MCF 10A (cell line): ENCODE measurements at regions not wholly inside any gene's neighbourhood (a gene's known extent, or its start where the extent isn't known, plus 50 kb on each side); places are given as distances from the start of the nearest gene placed in this dataset.

Experiments used
- BruUV-seq: library from RNA; stranded (reverse); fragments of 400-500 nt; replicated peaks from 2 replicates; lab custom pipeline; 2021; lab: Mats Ljungman, UMichigan
- CTCF ChIA-PET: fragments of 300-600 bp; sonication (Branson Sonifier 250); formaldehyde crosslinking; extraction: SDS; loops from one replicate; lab custom pipeline; 2021; ENCODE audit warnings: antibody characterized with exemption, inconsistent platforms; lab: Yijun Ruan, JAX
- POLR2A ChIA-PET: fragments of 300-600, 350-650 bp; sonication (Branson Sonifier 250); formaldehyde crosslinking; extraction: SDS; loops from one replicate; lab custom pipeline; 2020; ENCODE audit warnings: antibody characterized with exemption, inconsistent platforms; lab: Yijun Ruan, JAX
- DNase-seq: peaks from one replicate; pipeline ENCODE4 v3.0.0-alpha.2; 2018; ENCODE audit not compliant: unreplicated experiment
- H3K27ac Mint-ChIP-seq: one replicate; pipeline ENCODE4 v1.8.0; 2022; ENCODE audit warnings: mild to moderate bottlenecking, low read depth, mixed read lengths; ENCODE audit not compliant: unreplicated experiment
- H3K27me3 Mint-ChIP-seq: one replicate; pipeline ENCODE4 v1.8.0; 2022; ENCODE audit warnings: mixed read lengths; ENCODE audit not compliant: insufficient read depth, unreplicated experiment
- H3K36me3 Mint-ChIP-seq: one replicate; pipeline ENCODE4 v1.8.0; 2022; ENCODE audit warnings: mild to moderate bottlenecking, moderate library complexity, mixed read lengths; ENCODE audit not compliant: insufficient read depth, unreplicated experiment
- H3K4me1 Mint-ChIP-seq: one replicate; pipeline ENCODE4 v1.8.0; 2022; ENCODE audit warnings: mixed read lengths; ENCODE audit not compliant: insufficient read depth, unreplicated experiment
- H3K4me3 Mint-ChIP-seq: one replicate; pipeline ENCODE4 v1.8.0; 2022; ENCODE audit warnings: mild to moderate bottlenecking, moderate library complexity, mixed read lengths; ENCODE audit not compliant: unreplicated experiment
- H3K9me3 Mint-ChIP-seq: one replicate; pipeline ENCODE4 v1.8.0; 2022; ENCODE audit warnings: mixed read lengths; ENCODE audit not compliant: unreplicated experiment
- intact Hi-C: fragments of 100-400 bp; cut with micrococcal nuclease; formaldehyde crosslinking; loops from 2 replicates; pipeline ENCODE4 v1.14.1; 2022
- TF ChIP-seq, protein P1 (sequence below): fragments of 200-600 bp; IDR thresholded peaks from one replicate; pipeline ENCODE4 v1.8.0; 2022; ENCODE audit warnings: antibody characterized with exemption, mild to moderate bottlenecking; ENCODE audit not compliant: unreplicated experiment

DNA sequence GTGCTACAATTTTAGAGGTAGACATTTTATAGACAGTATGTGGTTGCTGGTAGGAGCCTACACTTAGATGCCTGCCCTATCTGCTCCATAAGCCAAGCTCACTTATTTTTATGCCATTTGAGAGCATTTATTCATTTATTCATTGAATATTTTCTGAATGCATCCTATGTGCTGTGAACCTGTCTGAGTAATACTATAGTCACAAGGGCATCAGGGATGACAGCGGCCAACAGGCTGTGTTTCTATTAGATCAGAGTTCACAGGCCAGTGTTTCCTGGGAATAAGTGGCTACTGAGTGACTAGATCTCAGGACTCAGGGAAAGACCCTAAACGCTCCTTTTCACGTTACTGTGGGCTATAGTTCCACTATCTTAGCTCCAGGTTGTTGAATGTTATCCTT is 235.2 kb upstream of the MSX2 start:
- H3K4me3 Mint-ChIP-seq, result no peak overlapping the region
- intact Hi-C loops, result no loop called here
- H3K27me3 Mint-ChIP-seq, result peaks cover 11% of the 10 kb centered on the region
- ChIA-PET CTCF (interaction anchor here (0.7 to 0.9 kb wide), 2 partner anchors 28 to 150 kb away, joined by 4 read pairs; no protein-coding TSS in a partner anchor), POLR2A (no interaction called here)
- DNase-seq, result no peak
- no peaks in the 10 kb centered on the region for H3K36me3 Mint-ChIP-seq
- TF ChIP-seq, protein P1, sequence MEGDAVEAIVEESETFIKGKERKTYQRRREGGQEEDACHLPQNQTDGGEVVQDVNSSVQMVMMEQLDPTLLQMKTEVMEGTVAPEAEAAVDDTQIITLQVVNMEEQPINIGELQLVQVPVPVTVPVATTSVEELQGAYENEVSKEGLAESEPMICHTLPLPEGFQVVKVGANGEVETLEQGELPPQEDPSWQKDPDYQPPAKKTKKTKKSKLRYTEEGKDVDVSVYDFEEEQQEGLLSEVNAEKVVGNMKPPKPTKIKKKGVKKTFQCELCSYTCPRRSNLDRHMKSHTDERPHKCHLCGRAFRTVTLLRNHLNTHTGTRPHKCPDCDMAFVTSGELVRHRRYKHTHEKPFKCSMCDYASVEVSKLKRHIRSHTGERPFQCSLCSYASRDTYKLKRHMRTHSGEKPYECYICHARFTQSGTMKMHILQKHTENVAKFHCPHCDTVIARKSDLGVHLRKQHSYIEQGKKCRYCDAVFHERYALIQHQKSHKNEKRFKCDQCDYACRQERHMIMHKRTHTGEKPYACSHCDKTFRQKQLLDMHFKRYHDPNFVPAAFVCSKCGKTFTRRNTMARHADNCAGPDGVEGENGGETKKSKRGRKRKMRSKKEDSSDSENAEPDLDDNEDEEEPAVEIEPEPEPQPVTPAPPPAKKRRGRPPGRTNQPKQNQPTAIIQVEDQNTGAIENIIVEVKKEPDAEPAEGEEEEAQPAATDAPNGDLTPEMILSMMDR, result no peak
- no TSS peak for BruUV-seq
- H3K27ac Mint-ChIP-seq, result no peak overlapping the region
- peaks cover 12% of the 10 kb centered on the region for H3K9me3 Mint-ChIP-seq
- H3K4me1 Mint-ChIP-seq, result no peaks in the 10 kb centered on the region

DNA sequence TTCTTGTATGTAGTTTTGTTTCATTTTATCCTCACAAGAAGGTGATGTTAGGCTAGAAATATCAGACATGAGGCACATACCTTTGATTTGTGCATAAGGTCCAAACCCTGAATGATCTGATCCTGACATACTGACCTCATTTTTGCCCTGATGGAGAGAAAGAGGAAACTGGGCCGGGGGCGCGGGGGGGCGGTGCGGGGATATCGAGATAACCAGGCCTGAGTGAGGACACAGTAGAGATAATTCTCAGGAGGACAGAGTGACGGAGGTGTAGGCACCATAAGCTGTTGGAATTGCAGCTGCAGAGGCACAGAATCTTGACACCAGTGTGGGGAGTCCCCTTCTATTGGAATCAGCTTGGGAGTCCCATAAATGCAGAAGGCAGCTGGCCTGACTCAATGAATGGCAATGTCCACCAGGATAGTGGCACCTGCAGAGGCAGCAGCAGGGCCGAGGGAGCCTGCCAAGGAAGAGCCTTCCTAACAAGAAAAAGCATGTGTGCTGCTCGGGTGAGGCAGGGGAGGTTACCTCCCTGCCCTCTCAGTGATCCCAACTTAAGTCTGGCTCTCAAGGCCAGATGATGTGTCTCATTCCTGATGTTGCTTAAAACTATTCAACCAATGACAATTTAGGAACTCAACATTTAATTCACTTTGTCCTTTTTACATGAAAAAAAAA is 234.3 kb upstream of the MSX2 start:
- no TSS peak for BruUV-seq
- ChIA-PET POLR2A (no interaction called here), CTCF (interaction anchor here (0.6 to 0.9 kb wide), 2 partner anchors 27 to 88 kb away, joined by 3 to 4 read pairs; no protein-coding TSS in a partner anchor)
- intact Hi-C loops, result no loop called here
- peaks cover 11% of the 10 kb centered on the region for H3K27me3 Mint-ChIP-seq
- no peak for DNase-seq
- TF ChIP-seq, protein P1, result no peak
- H3K4me3 Mint-ChIP-seq, result no peak overlapping the region
- no peaks in the 10 kb centered on the region for H3K36me3 Mint-ChIP-seq
- H3K4me1 Mint-ChIP-seq, result no peaks in the 10 kb centered on the region
- H3K9me3 Mint-ChIP-seq, result peaks cover 3% of the 10 kb centered on the region
- no peak overlapping the region for H3K27ac Mint-ChIP-seq

DNA sequence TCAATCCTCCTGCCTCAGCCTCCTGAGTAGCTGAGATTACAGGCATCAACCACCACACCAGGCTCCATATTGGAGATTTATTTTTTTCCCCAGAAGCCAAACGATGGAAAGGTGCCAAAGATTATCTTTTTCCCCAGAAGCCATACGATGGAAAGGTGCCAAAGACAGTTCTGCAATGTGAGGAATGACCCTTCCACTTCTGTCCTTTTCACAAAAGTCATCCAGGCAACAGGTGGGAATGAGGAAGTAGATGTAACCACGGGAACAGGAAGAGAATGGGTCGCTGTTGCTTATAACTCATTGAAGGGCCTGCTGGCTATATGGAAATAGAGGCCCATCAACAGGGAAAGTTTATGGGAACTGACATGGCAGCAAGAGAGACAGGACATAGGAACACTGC is 233.7 kb upstream of the MSX2 start:
- ChIA-PET POLR2A (no interaction called here), CTCF (no interaction called here)
- no peak for DNase-seq
- Mint-ChIP-seq H3K4me1 (no peaks in the 10 kb centered on the region), H3K27ac (no peak overlapping the region), H3K27me3 (peaks cover 11% of the 10 kb centered on the region), H3K4me3 (no peak overlapping the region), H3K36me3 (no peaks in the 10 kb centered on the region), H3K9me3 (no peaks in the 10 kb centered on the region)
- intact Hi-C loops, result no loop called here
- no TSS peak for BruUV-seq
- TF ChIP-seq, protein P1, result no peak

DNA sequence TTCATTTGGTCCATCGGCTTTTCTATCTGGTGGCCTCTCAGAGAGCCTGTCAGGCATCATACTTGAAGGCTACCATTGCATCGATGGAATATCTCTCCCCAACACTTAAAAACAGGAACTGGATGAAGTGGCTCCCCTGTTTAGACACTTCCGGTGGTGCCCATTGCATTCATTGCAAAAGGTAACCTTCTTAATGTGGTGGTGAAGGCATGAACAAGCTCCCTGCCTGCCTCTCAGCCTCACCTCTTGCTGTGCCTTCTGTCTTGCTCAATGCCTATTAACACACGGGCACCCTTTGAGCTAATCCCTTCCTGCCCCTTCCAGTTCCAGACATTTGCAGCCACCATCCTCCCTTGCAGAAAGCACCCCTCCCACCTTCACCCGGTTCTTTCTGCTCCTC is 233.1 kb upstream of the MSX2 start:
- Mint-ChIP-seq H3K27ac (no peak overlapping the region), H3K27me3 (peaks cover 11% of the 10 kb centered on the region), H3K36me3 (no peaks in the 10 kb centered on the region), H3K4me3 (no peak overlapping the region), H3K4me1 (no peaks in the 10 kb centered on the region), H3K9me3 (no peaks in the 10 kb centered on the region)
- intact Hi-C loops, result no loop called here
- ChIA-PET POLR2A (no interaction called here), CTCF (interaction anchor here (0.7 kb wide), 1 partner anchor 11 kb away, joined by 3 read pairs; no protein-coding TSS in a partner anchor)
- DNase-seq, result no peak
- BruUV-seq, result no TSS peak
- TF ChIP-seq, protein P1, result no peak
